ENCODE measurements at regions not wholly inside any gene's neighbourhood (a gene's known extent, or its start where the extent isn't known, plus 50 kb on each side); places are given as distances from the start of the nearest gene placed in this dataset.
"Not testable (repeated sequence)": the region's sequence is repeated elsewhere in the genome, so short reads cannot be mapped to it uniquely, and the experiment has no call there.

DNA sequence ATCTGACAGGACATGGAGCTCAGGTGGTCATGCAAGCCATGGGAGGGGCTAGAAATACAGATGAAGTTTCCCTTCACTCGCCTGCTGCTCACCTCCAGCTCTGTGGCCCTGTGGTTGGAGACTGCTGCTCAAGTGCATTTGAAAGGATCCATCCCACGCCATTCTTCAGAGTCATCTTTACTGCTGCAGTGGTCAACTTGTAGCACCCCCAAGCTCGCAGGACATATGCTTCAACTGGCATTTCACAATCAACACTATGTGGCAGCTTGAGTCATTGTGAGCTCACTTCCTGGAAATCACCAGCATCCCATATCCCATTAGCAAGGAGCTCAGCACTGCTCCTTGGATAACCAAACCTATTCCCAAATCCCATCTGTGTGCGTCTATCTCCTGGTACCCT, 116.2 kb upstream of the TP53BP2 start:
- peak; percentile 27 for DNase-seq (ENCODE audit: low spot score)

DNA sequence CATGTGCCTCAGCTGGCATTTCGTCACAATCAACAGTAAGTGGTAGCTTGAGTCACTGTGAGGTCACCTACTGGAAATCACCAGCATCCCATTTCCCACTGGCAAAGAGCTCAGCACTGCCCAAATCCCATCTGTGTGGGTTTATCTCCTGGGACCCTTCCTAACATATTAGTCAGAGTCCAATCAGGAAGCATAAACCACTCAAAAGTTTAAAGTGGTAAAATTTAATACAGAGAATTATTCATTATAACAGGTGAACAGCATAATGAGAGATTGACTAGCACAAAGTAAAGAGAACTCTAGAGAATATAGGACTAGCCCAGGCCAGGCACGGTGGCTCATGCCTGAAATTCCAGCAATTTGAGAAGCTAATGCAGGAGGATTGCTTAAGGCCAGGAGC, 107.1 kb upstream of the TP53BP2 start:
- peak; percentile 1 for DNase-seq (ENCODE audit: low spot score)

DNA sequence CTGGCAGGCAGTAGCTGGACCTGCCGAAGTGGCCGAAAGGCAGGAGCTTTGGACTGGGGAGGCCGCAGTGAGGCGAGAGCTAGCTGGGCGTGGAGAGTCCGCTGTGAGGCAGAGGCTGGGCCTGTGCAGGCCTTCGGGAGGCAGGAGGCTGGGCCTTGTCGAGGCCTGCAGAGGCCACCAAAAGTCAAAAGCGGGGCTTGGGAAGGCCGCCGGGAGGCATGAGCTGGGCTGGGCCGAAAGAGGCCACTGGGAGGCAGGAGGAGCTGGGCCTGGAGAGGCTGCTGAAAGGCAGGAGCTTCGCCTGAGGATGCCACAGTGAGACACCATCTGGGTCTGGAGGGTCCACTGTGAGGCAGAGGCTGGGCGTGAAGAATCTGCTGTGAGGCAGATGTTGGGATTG, 105.8 kb upstream of the TP53BP2 start:
- not testable (repeated sequence) for DNase-seq (ENCODE audit: low spot score)

- DNase-seq (ENCODE audit: low spot score): not testable (repeated sequence)
Measured at GRCh38 chr1:223949944-223950343, 104.2 kb upstream of the TP53BP2 start.

GRCh38 chr1:223948041-223948440, 102.3 kb upstream of the TP53BP2 start:
- not testable (repeated sequence) for DNase-seq (ENCODE audit: low spot score)

- DNase-seq (ENCODE audit: low spot score): not testable (repeated sequence)
Measured at GRCh38 chr1:223936592-223936991, 90.8 kb upstream of the TP53BP2 start.

DNA sequence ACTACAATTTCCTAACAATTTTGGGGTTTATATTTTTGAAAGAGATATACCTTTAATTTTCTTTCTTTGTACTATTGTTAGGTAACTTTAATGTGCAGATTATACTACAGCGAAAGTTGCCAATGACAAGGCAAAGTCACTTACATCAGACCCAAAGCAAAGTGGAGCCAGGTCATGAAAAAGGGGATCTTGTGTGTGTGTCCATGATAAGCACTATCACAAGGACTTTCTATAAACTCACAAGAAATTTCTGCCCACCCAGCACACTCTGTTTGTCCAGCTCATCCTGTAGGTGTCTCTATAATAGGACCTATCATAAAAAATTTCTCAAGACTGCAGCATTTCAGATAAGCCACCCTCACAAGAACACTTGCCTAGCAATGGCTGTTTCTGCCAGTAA, 85.7 kb upstream of the TP53BP2 start:
- DNase-seq (ENCODE audit: low spot score): not testable (repeated sequence)

- not testable (repeated sequence) for DNase-seq (ENCODE audit: low spot score)
Measured at GRCh38 chr1:223920805-223921204, 75.1 kb upstream of the TP53BP2 start.

GRCh38 chr1:223915476-223915875, 69.7 kb upstream of the TP53BP2 start:
- not testable (repeated sequence) for DNase-seq (ENCODE audit: low spot score)

- not testable (repeated sequence) for DNase-seq (ENCODE audit: low spot score)
Measured at GRCh38 chr1:223913715-223914114, 68.0 kb upstream of the TP53BP2 start.

- not testable (repeated sequence) for DNase-seq (ENCODE audit: low spot score)
Measured at GRCh38 chr1:223907943-223908587, 62.3 kb upstream of the TP53BP2 start.

DNA sequence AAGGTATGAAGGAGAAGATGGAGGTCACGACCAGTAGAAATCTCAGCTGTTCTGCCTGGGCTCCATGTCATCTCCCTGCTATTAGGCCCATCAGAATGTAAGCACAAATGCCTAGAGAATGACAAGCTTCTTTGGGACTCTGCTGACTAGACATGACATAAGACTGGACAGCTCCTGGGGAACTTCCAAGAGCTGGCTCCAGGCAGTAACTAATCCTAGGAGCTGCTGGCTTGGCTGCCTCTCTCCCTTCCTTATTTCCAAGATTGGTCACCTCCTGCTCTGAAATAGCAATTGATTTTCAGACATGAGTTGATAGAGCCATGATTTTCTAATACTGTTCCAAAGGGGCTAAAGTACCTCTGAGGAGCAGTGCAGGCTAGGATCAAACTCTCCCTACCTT, 57.5 kb upstream of the TP53BP2 start:
- DNase-seq (ENCODE audit: low spot score): not testable (repeated sequence)

GRCh38 chr1:223899775-223900174, 54.0 kb upstream of the TP53BP2 start:
- DNase-seq (ENCODE audit: low spot score): peak; percentile 89

DNA sequence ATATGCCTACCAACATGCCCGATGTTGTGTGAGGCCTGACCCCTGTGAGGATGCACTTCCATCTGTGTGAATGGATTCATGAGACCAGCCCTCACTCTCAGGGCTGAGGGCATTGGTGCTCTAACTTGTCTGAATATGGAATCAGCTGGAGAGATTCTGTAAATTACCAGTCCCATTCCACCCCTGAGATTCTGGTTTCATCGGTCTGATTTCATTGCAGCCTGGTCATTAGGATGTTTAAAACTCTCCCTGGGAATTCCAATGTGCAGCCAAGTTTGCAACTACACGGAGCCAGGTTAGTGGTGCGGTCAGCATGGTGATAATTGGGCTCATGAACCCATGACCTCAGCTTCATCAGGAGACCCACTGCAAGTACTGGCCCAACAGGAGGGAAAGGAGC, 51.4 kb upstream of the TP53BP2 start:
- peak; percentile 84 for DNase-seq (ENCODE audit: low spot score)

- DNase-seq (ENCODE audit: low spot score): peak; percentile 50
Measured at GRCh38 chr1:223895950-223896349, 50.2 kb upstream of the TP53BP2 start.
